ENCODE measurements at regions not wholly inside any gene's neighbourhood (a gene's known extent, or its start where the extent isn't known, plus 50 kb on each side); places are given as distances from the start of the nearest gene placed in this dataset.
A peak's percentile ranks its signal among the peaks of the same experiment; 100 is the strongest.

- intact Hi-C loops (cut with DNase I; ENCODE audit: low total_unique reads) (no loop called here), in situ Hi-C loops (cut with MboI; ENCODE audit: low pct_ligation_motif_present in 1 of 4, low pct_unique_long_range_greater_than_20kb in 1 of 4, low sequenced_read_pairs in 3 of 4) (no loop called here)
- Histone ChIP-seq H3K27ac (peak overlapping the region in 2 of 4 donors; percentile 18 to 20), H3K4me3 (no peak overlapping the region), H3K27me3 (no peaks in the 10 kb centered on the region), H3K4me1 (peaks cover 0 to 48% (median 7%) of the 10 kb centered on the region in 4 donors), H3K9me3 (no peaks in the 10 kb centered on the region), H3K36me3 (no peaks in the 10 kb centered on the region)
- DNase-seq: peak; percentile 47
- WGBS, 2 donors (ENCODE audit: low coverage in 1 of 2): 28% methylated on average over 1 of the region's 1 CpG; no CpG with 5 or more reads in 1 of the 2 donors
- TF ChIP-seq EP300 (IDR thresholded peaks at IDR 0.05; ENCODE audit: low read depth) (no peak), POLR2AphosphoS5 (IDR thresholded peaks at IDR 0.05) (no peak), CTCF (IDR thresholded peaks at IDR 0.05) (no peak), POLR2A (IDR thresholded peaks at IDR 0.05) (no peak)
Observed at GRCh38 chr1:55527831-55528230, 312.7 kb upstream of the USP24 start.

GRCh38 chr1:55526716-55527115, 311.6 kb upstream of the USP24 start:
- intact Hi-C loops (cut with DNase I; ENCODE audit: low total_unique reads) (no loop called here), in situ Hi-C loops (cut with MboI; ENCODE audit: low pct_ligation_motif_present in 1 of 4, low pct_unique_long_range_greater_than_20kb in 1 of 4, low sequenced_read_pairs in 3 of 4) (no loop called here)
- no peaks in the 10 kb centered on the region for H3K36me3 ChIP-seq
- no peak overlapping the region for H3K27ac ChIP-seq
- DNase-seq: no peak
- WGBS, 2 donors (ENCODE audit: low coverage in 1 of 2): 40 to 58% methylated on average over 1 to 3 of the region's 3 CpGs
- no peaks in the 10 kb centered on the region for H3K9me3 ChIP-seq
- H3K4me3 ChIP-seq: no peak overlapping the region
- TF ChIP-seq EP300 (IDR thresholded peaks at IDR 0.05; ENCODE audit: low read depth) (no peak), POLR2AphosphoS5 (IDR thresholded peaks at IDR 0.05) (no peak), POLR2A (IDR thresholded peaks at IDR 0.05) (no peak), CTCF (IDR thresholded peaks at IDR 0.05) (no peak)
- peaks cover 0 to 52% (median 7%) of the 10 kb centered on the region in 4 donors for H3K4me1 ChIP-seq
- H3K27me3 ChIP-seq: no peaks in the 10 kb centered on the region

GRCh38 chr1:55524006-55524405, 308.8 kb upstream of the USP24 start:
- no peaks in the 10 kb centered on the region for H3K36me3 ChIP-seq
- H3K27me3 ChIP-seq: no peaks in the 10 kb centered on the region
- in situ Hi-C loops (cut with MboI; ENCODE audit: low pct_ligation_motif_present in 1 of 4, low pct_unique_long_range_greater_than_20kb in 1 of 4, low sequenced_read_pairs in 3 of 4): no loop called here
- 56 to 63% methylated on average over 2 to 4 of the region's 4 CpGs for WGBS, 2 donors (ENCODE audit: low coverage in 1 of 2)
- peak; percentile 81 for DNase-seq
- H3K4me1 ChIP-seq: peaks cover 0 to 43% (median 7%) of the 10 kb centered on the region in 4 donors
- intact Hi-C loops (cut with DNase I; ENCODE audit: low total_unique reads): no loop called here
- H3K27ac ChIP-seq: peak overlapping the region; percentile 44 to 61 (median 56)
- TF ChIP-seq EP300 (IDR thresholded peaks at IDR 0.05; ENCODE audit: low read depth) (no peak), CTCF (IDR thresholded peaks at IDR 0.05) (no peak), POLR2AphosphoS5 (IDR thresholded peaks at IDR 0.05) (peak in 2 of 3 donors; percentile 36 to 43)
- H3K9me3 ChIP-seq: no peaks in the 10 kb centered on the region
- no peak overlapping the region for H3K4me3 ChIP-seq

- H3K4me3 ChIP-seq: no peak overlapping the region
- no peak for DNase-seq
- peaks cover 0 to 39% (median 7%) of the 10 kb centered on the region in 4 donors for H3K4me1 ChIP-seq
- 66% methylated on average over 2 of the region's 2 CpGs; no CpG with 5 or more reads in 1 of the 2 donors for WGBS, 2 donors (ENCODE audit: low coverage in 1 of 2)
- H3K27me3 ChIP-seq: no peaks in the 10 kb centered on the region
- H3K9me3 ChIP-seq: no peaks in the 10 kb centered on the region
- in situ Hi-C loops (cut with MboI; ENCODE audit: low pct_ligation_motif_present in 1 of 4, low pct_unique_long_range_greater_than_20kb in 1 of 4, low sequenced_read_pairs in 3 of 4): no loop called here
- peak overlapping the region in 2 of 4 donors; percentile 42 to 57 for H3K27ac ChIP-seq
- no peaks in the 10 kb centered on the region for H3K36me3 ChIP-seq
- no peak for TF ChIP-seq CTCF (IDR thresholded peaks at IDR 0.05)
- no peak for TF ChIP-seq EP300 (IDR thresholded peaks at IDR 0.05; ENCODE audit: low read depth)
- TF ChIP-seq POLR2A (IDR thresholded peaks at IDR 0.05): no peak
- TF ChIP-seq POLR2AphosphoS5 (IDR thresholded peaks at IDR 0.05): no peak
- intact Hi-C loops (cut with DNase I; ENCODE audit: low total_unique reads): no loop called here
Observed at GRCh38 chr1:55522982-55523381, 307.8 kb upstream of the USP24 start.
